ENCODE measurements at regions not wholly inside any gene's neighbourhood (a gene's known extent, or its start where the extent isn't known, plus 50 kb on each side); places are given as distances from the start of the nearest gene placed in this dataset.

DNA sequence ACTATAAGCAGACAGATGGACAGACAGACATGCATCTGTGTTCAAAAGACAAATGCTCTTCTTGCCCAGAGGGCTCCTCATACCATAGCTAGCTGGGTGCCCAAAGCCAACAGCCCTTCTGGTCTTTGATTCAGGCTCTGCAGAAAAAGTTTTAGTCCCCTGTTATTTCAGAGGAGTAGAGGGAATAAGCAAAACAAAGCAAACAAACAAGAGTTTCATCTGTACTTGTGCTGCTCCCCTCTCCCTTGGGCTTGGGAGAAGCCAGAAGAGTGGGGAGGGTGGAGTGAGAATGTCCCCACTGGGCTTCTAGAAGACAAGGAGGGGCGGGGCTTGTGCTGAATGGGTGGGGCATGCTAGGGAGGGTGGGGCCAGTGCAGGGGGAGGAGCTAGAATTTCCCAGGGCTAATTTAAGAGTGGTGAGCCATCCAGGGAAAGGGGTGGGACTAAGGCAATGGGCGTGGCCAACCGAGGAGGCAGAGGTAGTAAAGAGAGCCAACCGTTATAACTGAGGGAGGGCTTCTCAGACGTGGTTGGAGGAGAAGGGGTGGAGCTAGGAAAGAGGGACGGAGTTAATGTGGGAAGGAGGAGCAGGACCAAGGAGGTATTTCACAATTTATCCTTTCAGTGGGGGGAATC lies 101.2 kb upstream of the MGMT start:
- DNase-seq = no peak

DNA sequence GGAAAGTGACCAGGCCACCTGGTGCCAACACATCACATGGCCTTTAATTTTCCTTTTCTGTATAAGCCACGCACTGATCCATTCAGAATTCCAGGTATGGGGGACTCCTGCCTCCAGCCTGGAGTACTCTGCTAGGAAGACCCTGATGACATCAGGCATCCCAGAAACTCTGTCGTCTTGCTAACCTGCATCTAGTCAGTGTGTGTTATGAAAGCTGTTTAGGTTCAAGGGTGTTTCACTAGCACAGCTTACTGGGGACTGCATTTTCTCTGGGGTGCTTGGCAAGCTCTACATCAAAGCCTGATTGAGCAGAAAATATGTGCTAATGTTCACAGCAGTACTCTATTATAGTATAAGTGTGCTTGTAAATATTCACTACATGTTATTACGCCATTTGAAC lies 100.6 kb upstream of the MGMT start:
- no peak for DNase-seq

DNA sequence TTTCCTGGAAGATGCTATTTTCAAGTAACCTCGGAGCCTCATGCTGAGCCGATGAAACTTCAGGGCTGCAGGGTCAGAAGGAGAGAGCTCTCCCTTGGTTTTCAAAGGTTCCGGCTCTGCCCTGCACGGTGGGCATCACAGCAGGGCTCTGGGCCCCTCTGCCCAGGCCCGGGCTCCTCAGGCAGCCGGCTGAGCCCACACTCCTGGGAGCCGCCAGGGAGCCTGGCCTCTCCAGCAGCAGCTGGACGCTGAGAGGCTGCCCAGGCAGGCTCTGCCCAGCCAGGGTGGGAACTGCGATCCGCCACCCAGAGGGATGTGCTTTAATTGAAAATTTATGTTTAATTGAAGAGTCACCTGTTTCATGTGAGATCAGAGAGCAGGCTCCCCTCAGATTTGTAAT lies 97.5 kb upstream of the MGMT start:
- DNase-seq = no peak

DNA sequence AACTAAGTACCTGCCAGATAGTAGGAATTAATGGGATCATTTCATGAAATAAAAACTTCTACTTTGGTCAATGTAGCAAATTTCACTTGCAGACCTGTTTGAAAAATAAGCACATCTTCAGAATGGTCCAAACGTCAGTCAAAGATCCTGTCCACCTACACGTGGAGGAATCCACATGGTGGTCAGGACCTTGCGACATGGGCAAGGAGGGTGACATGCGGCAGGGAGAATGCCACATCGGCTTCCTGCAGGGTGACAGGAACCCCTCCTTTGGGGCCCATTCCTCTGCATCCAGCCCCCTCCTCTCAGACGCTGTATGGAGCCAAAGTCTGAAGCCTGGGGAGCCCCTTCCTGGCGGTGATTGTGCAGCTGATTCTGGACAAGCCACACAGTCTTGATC lies 95.5 kb upstream of the MGMT start:
- no peak for DNase-seq

DNA sequence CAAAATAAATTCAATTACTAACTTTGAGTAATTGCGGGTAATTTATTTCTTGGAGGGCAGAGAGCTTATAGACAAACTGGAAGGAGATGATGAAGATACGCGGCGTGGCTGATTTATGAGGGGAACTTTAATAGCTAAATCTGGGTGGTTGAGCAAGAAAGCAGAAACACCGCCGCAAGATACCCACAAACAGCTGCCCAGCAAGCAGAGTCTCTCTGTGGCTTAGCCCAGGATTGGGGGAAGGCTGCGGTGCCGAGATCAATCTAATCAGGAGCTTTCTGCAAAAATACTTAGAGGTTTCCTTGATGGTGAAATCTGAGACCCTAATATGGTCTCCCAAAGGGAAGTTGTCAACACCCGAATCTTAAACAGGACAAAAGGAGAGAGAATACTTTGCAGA lies 94.9 kb upstream of the MGMT start:
- DNase-seq = no peak

DNA sequence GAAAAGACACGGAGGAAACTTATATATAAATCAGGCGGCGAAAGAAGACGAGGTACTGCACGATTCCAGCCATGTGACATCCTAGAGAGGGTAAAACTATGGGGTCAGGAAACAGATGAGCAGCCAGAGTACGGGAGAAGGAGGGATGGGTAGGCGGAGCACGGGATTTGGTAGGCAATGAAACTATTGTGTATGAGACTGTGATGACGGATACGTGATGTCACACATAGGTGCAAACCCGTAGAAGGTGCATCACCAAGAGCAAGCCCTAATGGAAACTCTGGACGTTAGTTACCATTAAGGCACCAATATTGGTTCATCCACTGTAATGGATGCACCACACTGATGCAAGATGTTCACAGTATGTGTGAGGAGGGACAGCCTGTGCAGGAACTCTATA lies 93.8 kb upstream of the MGMT start:
- DNase-seq = no peak

DNA sequence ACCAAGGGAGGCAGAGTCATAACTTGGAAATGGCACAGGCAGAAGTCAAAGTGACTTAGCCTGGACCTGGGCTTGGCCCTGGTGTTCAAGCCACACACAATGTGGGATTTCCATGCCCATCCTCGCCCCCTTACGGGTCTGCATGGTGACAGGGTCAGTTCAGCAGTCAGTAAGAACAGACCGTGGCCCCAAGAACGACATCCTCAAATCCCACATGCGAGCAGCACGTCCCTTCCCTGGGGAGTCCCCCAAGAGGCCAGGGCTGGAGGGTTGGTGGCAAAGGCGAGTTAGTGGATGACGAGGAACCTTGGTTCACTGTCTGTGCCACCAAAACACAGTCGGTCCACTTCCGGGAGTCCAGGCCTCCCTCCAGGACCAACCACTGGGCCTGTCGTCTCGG lies 93.3 kb upstream of the MGMT start:
- DNase-seq = no peak

DNA sequence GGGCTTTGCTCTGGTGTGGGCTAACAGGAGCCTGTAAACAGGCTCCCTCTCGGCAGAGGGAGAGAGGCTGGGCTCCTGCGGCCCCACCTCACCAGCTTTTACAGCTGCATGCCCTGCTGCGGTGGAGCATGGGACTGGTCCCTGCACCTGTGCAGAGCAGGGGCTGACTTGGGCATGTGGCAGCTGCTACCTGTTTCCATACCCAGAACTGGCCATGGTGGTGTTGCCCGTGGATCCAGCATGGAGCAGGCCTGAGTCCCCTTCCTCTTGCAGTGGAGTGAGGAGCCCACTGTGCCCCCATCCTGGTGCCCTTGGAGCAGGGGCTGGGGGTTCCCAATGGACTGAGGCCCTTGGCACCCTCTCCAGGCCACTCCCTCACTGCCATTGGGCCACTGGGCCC lies 91.9 kb upstream of the MGMT start:
- DNase-seq = no peak

DNA sequence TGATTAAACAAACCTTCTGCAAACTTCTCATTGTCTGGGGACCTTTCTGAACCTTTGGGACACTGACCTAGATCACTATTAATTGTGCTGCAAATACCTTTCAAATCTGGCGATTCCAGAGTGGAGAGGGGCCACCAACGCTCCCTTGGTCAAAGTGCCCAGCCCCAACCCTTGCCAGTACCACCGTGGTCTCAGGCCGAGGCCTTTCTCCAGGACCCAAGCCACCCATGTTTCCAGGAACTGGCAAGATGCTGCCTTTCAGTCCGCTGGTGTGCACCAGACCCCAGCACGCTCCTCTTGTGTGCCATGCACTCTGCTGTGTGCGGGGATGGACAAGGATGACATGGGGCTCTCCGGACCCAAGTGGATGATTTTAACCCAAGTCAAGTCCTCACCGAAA lies 91.1 kb upstream of the MGMT start:
- no peak for DNase-seq

DNA sequence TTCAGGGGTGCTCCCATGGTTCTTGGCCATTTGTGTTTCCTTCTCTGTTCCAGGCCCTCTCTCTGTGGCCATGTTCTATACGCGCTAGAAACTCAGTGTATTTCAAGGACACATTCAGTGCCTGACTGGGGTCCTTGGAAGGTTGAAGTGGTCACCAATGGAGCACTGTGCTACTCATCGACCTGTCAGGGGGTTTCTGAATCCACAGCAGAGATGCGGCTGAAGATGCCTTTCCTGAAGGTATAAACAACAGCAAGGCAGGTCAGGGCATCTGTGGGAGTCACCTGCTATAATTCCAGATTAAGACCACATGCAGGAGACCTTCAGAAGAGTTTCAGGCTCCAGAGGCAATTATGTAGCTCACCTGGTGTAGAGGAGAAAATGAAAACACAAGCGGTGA lies 86.8 kb upstream of the MGMT start:
- DNase-seq = no peak

DNA sequence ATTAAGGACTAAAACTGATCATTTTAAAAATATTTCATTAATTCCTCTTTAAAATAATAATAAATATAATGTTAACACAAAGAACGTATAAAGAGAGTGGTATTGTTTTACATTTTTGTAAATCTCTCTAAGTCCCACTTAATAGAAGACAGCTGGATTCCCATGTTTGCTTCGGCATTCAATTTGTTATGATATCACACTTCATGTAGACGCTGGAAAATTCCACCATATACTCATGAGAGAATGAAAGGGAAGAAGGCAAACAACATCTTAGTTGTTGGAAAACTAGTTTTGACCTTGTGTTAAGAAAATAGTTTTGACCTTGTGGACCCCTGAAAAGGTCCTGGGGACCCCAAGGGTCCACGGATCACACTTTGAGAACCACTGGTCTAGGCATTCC lies 85.3 kb upstream of the MGMT start:
- no peak for DNase-seq

DNA sequence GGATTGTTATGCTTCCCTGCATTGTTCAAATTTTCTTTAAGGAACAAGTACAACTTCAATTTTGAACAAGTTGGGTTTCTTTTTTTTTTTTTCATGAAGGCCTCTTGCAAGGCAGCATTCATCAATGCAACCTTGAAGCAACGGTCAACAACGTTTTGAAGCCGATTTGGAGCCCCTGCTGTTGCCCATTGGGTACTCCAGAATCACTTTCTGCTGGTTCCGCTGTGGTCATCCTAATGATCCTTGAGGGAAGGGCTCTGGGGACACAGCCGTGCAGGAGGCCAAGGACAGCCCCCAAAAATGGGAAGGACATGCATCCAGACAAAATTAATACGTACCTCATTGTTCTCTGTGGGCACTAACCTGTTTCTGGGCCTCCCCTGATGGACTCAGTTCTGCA lies 84.6 kb upstream of the MGMT start:
- no peak for DNase-seq

DNA sequence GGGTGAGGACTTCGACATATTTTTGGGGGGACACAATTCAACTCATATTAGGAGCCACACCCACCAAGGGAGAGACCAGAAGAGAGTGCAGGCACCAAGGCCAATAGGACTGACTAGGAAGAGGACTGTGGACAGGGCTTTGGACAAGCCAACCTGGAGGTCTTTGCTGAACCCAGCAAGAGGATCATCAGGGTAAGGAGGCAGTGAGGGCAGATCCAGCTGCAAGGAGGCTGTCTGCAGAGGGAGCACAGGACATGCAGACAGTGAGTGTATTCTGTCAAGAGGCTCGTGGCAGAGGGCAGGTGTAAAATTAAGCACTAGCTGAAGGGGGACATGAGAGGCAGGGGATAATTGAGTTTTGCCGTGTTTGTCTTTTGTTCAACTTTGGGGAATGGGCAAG lies 83.4 kb upstream of the MGMT start:
- DNase-seq = no peak

DNA sequence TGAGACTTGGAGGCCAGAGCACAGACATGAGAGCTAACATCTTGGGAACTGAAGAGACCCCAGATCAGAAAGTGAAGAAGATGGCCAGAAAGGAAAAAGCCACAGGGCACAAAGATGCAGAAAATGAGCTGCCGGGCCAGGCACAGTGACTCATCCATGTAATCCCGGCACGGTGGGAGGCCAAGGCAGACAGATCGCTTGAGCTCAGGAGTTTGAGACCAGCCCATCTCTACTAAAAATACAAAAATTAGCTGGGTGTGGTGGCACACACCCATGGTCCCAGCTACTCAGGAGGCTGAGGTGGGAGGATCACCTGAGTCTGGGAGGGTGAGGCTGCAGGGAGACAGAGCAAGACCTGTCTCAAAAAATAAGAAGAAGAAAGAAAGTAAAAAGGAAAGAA lies 81.4 kb upstream of the MGMT start:
- DNase-seq = no peak

DNA sequence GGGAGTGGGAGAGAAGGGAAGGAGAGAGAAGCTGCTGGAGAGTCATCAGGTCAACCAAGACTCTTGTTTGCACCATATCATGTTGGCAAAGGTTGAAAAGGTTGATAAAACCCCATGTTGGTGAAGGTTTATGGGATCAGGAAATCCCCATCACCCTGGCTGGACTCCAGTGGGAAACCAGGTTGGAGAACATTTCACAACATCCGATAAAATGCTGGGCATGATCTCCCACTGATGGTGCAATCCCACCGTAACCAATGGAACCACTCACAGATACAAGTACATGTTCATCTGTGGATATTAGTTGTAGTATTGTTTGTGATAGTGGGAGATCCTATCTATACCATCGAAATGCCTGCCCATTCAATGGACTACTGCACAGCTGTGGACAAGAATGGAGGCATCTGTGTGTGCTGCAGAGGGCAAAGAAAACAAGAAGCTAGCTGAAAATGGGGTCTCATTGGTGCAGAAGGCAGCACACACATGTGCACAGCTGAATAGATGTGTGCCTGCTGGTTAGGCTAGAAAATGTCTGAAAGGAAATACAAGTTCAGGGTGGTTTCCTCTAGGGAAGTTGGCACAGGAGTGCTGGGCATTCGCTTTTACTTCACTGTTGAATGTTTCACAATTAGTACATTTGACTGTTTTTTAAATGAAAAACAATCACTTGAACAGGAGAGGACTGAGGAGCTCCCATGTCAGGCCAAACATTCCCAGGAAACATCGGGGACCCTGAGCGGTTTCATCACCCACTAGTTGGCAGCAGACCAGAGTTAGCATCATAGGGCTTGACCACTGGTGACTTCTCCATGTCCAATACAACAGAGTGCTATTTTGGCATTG lies 80.4 kb upstream of the MGMT start:
- DNase-seq = no peak

DNA sequence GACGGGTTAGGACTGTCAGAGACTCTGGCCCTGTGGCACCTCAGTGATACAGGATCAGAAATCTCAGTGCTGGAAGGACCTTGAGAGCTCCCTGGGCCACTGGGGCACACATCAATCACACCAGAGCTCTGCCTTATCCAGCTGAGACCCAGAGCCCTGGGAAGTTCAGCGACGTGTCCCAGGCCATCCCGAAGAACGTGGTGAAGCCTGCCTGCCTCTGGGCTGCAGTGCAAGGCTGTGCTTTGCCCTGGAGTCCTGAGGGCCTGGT lies 79.8 kb upstream of the MGMT start:
- no peak for DNase-seq

DNA sequence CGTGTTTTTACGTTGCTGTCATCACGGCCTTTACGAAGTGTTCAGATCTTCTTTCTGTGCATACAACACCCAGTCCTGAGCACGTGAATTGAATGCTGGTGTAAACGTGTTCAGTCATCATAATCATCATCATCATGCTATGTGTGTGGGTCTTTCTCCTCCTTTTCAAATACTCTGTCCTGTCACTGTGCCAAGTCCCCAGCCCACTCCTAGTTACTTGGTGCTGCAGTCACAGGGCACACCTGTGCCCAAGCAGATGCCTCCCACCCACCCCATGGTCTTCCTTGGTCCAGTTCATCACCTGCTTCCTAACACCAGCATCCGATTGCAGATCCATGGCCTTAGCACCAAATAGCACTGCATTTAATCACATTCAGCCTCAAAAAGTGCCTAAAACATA lies 78.6 kb upstream of the MGMT start:
- DNase-seq = no peak

DNA sequence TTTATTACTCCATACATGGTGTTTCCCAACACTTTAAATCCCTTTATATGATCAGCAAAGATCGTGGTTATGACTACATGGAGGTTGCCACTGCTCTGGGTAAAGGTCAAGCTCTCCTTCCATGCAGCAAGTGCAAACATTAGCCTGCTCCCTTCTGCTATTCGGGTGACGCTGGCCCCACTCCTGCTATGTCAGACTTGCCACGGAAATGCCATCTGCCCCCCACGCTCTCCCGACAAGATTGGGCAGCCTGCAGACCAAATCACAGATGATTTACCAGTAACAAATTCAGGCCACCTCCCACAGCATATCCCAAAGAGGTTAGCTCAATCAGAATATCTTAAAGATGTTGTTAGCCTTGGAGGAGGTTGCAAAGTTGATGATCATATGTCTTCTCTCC lies 77.8 kb upstream of the MGMT start:
- no peak for DNase-seq

DNA sequence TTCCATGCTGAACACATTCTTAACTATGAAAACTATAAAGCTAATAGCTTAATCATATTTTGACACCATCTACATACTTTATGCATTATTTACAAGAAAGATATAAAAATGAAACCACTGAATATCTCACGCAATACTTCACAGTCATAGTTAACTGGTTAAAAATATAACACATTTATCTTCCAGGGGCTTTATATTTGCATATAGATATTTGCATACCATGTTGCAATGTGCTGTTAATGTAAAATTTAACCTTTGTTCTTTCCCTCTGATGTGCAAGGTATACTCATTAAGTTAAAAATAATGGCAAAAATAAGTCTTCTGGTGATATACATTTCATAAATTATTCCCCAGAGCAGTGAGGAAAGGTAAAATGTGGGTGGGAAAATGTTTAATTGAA lies 76.9 kb upstream of the MGMT start:
- no peak for DNase-seq

DNA sequence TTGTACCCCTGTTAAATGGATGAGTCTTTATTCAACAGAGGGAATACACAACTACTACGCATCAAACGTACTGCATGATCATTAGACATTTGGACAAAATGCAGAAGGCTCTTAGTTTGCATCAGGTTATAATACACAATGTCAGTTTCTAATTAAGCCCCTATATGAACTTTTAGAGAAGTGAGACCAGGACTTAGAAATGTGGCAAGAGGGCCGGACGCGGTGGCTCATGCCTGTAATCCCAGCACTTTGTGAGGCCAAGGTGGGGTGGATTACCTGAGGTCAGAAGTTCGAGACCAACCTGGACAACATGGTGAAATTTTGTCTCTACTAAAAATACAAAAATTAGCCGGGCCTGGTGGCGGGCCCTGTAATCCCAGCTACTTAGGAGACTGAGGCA lies 76.3 kb upstream of the MGMT start:
- DNase-seq = no peak

DNA sequence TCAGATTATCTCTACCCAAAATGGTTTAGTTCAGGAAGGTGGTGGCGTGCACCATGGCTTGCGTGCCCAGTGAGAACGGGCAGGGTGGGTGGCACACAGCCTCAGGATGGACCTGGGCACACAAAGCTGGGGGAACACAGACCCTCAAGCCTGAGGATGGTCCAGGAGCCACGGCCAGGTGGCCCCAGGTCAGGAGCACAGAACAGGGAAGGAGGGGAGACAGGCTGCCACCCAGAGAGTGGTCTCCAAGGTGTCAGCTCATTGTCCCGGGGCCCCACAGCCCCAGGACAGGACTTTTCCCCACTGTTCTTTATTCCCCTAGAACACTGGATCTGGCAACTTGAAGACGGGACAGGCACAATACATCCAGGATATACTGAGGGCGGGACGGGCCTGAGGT lies 75.6 kb upstream of the MGMT start:
- no peak for DNase-seq

DNA sequence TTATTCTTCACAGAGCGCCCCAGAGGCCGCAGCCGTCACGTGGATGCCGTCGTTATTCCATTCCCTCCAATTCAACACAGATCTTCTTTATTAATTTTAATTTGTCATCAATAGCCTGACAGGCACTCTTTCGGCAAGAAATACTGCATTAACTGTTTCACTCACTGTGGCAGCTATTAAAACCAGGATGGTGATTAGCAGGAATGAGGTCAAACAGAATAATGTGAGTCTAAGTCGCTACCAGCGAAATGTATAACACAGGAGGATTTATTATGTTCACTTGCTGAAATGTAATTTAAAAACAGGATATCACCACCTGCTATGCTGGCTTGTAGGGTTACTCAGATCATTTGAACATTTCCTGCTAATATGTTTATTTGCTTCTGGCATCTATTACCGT lies 74.2 kb upstream of the MGMT start:
- no peak for DNase-seq

DNA sequence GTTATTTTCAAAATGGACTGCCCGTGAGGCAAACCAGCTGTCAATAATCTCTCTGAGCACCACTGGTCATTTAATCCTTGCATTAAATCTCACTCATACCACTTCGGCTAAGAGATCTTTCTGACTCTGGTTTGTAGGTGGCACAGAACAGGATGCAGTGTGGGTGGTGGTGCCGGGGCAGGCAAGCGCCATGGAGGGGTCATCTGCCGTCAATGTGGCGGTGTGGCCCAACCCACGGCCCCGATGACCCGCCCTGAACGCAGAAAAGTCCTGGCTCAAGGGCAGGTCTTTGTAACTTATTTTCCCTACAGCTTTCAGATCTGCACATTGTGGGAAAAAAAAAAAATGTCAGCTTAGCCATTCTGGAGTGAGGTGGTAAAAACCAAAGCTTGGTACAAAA lies 73.2 kb upstream of the MGMT start:
- no peak for DNase-seq

DNA sequence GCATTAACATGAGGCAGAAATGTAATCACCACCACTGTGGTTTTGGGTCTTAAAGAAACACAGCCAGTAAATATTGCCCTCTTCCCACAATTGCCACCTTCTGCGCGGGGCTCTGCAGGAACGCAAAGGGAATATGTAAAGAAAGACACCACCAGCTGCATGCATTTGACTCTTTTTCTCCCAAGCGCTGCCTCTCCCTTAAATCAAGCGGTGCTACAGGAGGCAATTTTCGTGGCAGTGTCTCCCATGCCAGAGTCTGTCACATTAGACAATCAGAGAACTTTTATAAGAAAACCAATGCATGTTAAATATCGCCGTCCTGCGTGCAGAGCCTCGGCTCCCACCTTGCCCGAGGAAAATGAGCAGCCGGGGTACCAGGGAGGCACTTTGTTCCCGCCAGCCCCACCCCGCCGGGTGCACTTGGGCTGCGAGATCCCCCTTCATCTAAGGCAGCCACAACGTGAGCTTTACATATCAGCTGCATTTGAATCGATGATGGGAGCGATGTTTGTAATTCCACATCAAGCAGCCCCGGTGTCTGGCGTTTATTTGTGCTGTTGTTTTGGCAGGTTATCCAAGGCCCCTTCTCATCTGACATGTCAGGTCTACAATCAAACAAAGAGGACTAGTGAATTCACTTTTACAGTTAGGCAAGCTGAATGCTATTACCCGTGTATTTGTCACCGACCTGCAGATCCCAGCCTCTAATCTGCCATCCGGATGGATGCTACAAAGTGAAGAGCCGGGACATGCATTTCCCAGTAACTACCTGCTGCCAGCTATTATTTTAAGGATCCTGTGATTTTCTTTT lies 72.3 kb upstream of the MGMT start:
- DNase-seq = no peak
